K562 (cell line): ENCODE measurements at regions not wholly inside any gene's neighbourhood (a gene's known extent, or its start where the extent isn't known, plus 50 kb on each side); places are given as distances from the start of the nearest gene placed in this dataset.

ENCODE experiments used
- ATAC-seq: fragments of 200-7000 bp; cut with Tn5 transposase; 3 replicates; pipeline ENCODE4 v1.9.1; 2020; ENCODE audit warnings: moderate library complexity
- BruUV-seq: library from RNA; stranded (reverse); fragments of 400-500 nt; replicated peaks from 2 replicates; lab custom pipeline; 2021; lab: Mats Ljungman, UMichigan
- CTCF ChIA-PET: fragments of 300-600 bp; formaldehyde crosslinking; extraction: SDS; loops from one replicate; lab custom pipeline; 2021; ENCODE audit warnings: low intra/inter-chr PET ratio; lab: Yijun Ruan, JAX
- POLR2A ChIA-PET: fragments of 300-600, 350-650 bp; sonication (Branson Sonifier 250); formaldehyde crosslinking; extraction: SDS; loops from one replicate; lab custom pipeline; 2021; ENCODE audit warnings: antibody characterized with exemption, inconsistent platforms; lab: Yijun Ruan, JAX
- DNase-seq, 4 experiments: peaks; one replicate each; pipeline versions ENCODE4 v3.0.0 to v3.0.0-alpha.2; 2011 to 2018; ENCODE audit warnings: low spot score in 3 of 4, mixed read lengths in 3 of 4; ENCODE audit errors: extremely low read depth in 1 of 4
- FAIRE-seq: peaks from 2 replicates; lab custom pipeline; 2011; peaks lifted over from hg19 to GRCh38; lab: Jason Lieb, UNC
- H2AFZ ChIP-seq: 2 replicates; pipeline ENCODE4 v1.6.0; 2011; ENCODE audit warnings: low read depth, low read length, control low read depth, inconsistent platforms
- H3K27ac ChIP-seq: fragments of 200-600 bp; 3 replicates; pipeline ENCODE4 v1.8.0; 2011; ENCODE audit warnings: low read depth, mild to moderate bottlenecking, control low read depth, inconsistent platforms, low read length, moderate library complexity, mixed read lengths; ENCODE audit errors: extremely low read depth
- H3K27me3 ChIP-seq, 2 experiments: fragments of 300-600 bp in 1 of 2; 2 replicates in 1 of 2; 3 replicates in 1 of 2; pipeline versions ENCODE4 v1.6.0 to v1.8.0; 2011; ENCODE audit warnings: inconsistent platforms in 2 of 2, low read length in 2 of 2, mild to moderate bottlenecking in 1 of 2, mixed read lengths in 1 of 2, moderate library complexity in 1 of 2; ENCODE audit not compliant: control insufficient read depth in 2 of 2, insufficient read depth in 2 of 2
- H3K36me3 ChIP-seq: fragments of 300-600 bp; 3 replicates; pipeline ENCODE4 v1.8.0; 2011; ENCODE audit warnings: mild to moderate bottlenecking, low read length, inconsistent platforms; ENCODE audit not compliant: control insufficient read depth, insufficient read depth
- H3K4me1 ChIP-seq, 2 experiments: fragments of 200-600 bp in 1 of 2; replicated peaks in 1 of 2; 2 replicates in 1 of 2; 3 replicates in 1 of 2; pipeline versions ENCODE4 v1.5.1 to v1.8.0; 2011; ENCODE audit warnings: inconsistent platforms in 2 of 2, low read length in 2 of 2, mild to moderate bottlenecking in 1 of 2, mixed read lengths in 1 of 2, moderate library complexity in 1 of 2; ENCODE audit not compliant: control insufficient read depth in 2 of 2, insufficient read depth in 2 of 2
- H3K4me2 ChIP-seq: 2 replicates; pipeline ENCODE4 v1.6.1; 2011; ENCODE audit warnings: low read length, control low read depth, inconsistent platforms, mixed read lengths; ENCODE audit not compliant: insufficient read depth
- H3K4me3 ChIP-seq: fragments of 200-600 bp; sonication (generic), shearing (Covaris generic); 2 replicates; pipeline ENCODE4 v1.5.1; 2016; ENCODE audit warnings: control low read depth, inconsistent platforms
- H3K79me2 ChIP-seq: fragments of 200-600 bp; 3 replicates; pipeline ENCODE4 v1.8.0; 2011; ENCODE audit warnings: low read length, inconsistent platforms; ENCODE audit not compliant: control insufficient read depth, insufficient read depth
- H3K9ac ChIP-seq, 2 experiments: 2 replicates each; pipeline versions ENCODE4 v1.6.0 to v1.6.1; 2011; ENCODE audit warnings: low read depth in 2 of 2, low read length in 2 of 2, control low read depth in 1 of 2, inconsistent platforms in 1 of 2, mild to moderate bottlenecking in 1 of 2, mixed read lengths in 1 of 2; ENCODE audit not compliant: insufficient read depth in 1 of 2
- H3K9me1 ChIP-seq: one replicate; pipeline ENCODE4 v1.6.0; 2011; ENCODE audit warnings: inconsistent platforms, mild to moderate bottlenecking, low read length, moderate library complexity; ENCODE audit not compliant: control insufficient read depth, insufficient read depth
- H3K9me3 ChIP-seq: replicated peaks from 2 replicates; pipeline ENCODE4 v1.5.1; 2011; ENCODE audit warnings: low read depth, low read length, inconsistent platforms; ENCODE audit not compliant: control insufficient read depth, insufficient read depth
- H4K20me1 ChIP-seq: replicated peaks from 2 replicates; pipeline ENCODE4 v1.6.1; 2011; ENCODE audit warnings: low read length, inconsistent platforms, mixed read lengths; ENCODE audit not compliant: control insufficient read depth, insufficient read depth
- BCOR ChIP-seq: fragments of 450-650 bp; IDR thresholded peaks from 2 replicates; pipeline ENCODE4 v1.6.1; 2016
- BMI1 ChIP-seq: fragments of 150-350 bp; IDR thresholded peaks from 2 replicates; pipeline ENCODE4 v1.6.1; 2014; ENCODE audit warnings: low read length
- CEBPG ChIP-seq, 3 experiments: fragments of 200-800 bp in 1 of 3; sonication (Bioruptor generic) in 1 of 3; sonication (generic) in 1 of 3; formaldehyde crosslinking in 1 of 3; IDR thresholded peaks in 2 of 3; conservative IDR thresholded peaks in 1 of 3; 2 replicates each; pipeline versions ENCODE4 v1.6.1 to v1.8.0; 2016 to 2022; ENCODE audit warnings: missing compliant biosample characterization in 2 of 3, missing genetic modification characterization in 2 of 3, mild to moderate bottlenecking in 1 of 3, missing genetic modification reagents in 1 of 3
- HDAC3 ChIP-seq: fragments of 450-650 bp; IDR thresholded peaks from 2 replicates; pipeline ENCODE4 v1.6.1; 2018; ENCODE audit warnings: borderline replicate concordance, mild to moderate bottlenecking, moderate library complexity; ENCODE audit not compliant: partially characterized antibody
- HMG20A ChIP-seq: fragments of 450-650 bp; formaldehyde crosslinking; conservative IDR thresholded peaks from 2 replicates; pipeline ENCODE4 v1.4.0; 2020; ENCODE audit warnings: mild to moderate bottlenecking, mixed read lengths
- KAT2B ChIP-seq: IDR thresholded peaks from one replicate; pipeline ENCODE4 v1.6.1; 2012; ENCODE audit warnings: low read depth, mild to moderate bottlenecking, control low read depth, inconsistent platforms, low read length, moderate library complexity
- TARDBP ChIP-seq: fragments of 450-650 bp; IDR thresholded peaks from 2 replicates; pipeline ENCODE4 v1.6.1; 2016
- ZFP30 ChIP-seq: fragments of 250-450 bp; sonication (Bioruptor Pico); IDR thresholded peaks from 2 replicates; pipeline ENCODE4 v1.8.0; 2022; ENCODE audit warnings: moderate library complexity, mild to moderate bottlenecking, inconsistent platforms, borderline replicate concordance
- ZKSCAN3 ChIP-seq: fragments of 250-450 bp; sonication (Bioruptor Pico); IDR thresholded peaks from 2 replicates; pipeline ENCODE4 v1.4.0; 2020
- ZNF140 ChIP-seq: fragments of 250-450 bp; sonication (Bioruptor Pico); IDR thresholded peaks from 2 replicates; pipeline ENCODE4 v1.8.0; 2021; ENCODE audit warnings: moderate library complexity, mild to moderate bottlenecking, inconsistent platforms
- ZNF707 ChIP-seq: fragments of 250-450 bp; sonication (Bioruptor Pico); conservative IDR thresholded peaks from 2 replicates; pipeline ENCODE4 v1.8.0; 2022; ENCODE audit warnings: inconsistent platforms, mild to moderate bottlenecking, moderate library complexity
- in situ Hi-C: fragments of 300-500 bp; cut with MboI; formaldehyde crosslinking; loops from 4 replicates; pipeline ENCODE4 v1.15.0; 2018; ENCODE audit warnings: inconsistent platforms, mixed read lengths
- intact Hi-C: fragments of 100-400 bp; cut with micrococcal nuclease; formaldehyde crosslinking; loops from 2 replicates; pipeline ENCODE4 v1.14.2; 2022
- TF ChIP-seq, protein P1 (sequence below): fragments of 450-650 bp; formaldehyde crosslinking; IDR thresholded peaks from 2 replicates; pipeline ENCODE4 v1.4.0; 2020; ENCODE audit warnings: mild to moderate bottlenecking, moderate library complexity

DNA sequence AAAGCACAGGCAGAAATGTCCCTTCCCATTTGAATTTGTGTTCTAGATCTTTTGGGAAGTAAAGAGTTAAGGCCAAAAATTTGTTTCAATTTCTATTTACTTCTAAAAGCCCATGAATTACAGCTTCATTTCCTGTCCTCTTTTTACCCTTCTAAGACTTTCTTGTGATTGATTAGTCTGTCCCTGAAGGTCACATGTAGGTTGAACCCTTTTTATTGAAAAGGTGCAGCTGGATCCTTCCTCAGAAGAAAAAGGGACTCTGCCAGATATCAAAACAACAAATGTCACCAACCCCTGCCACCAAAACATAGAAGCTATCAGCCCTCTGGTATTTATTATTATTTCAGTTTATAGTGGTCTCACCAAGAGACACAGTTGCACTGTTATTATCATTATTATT lies 424.9 kb upstream of the DPP6 start:
- in situ Hi-C loops, result no loop called here
- H3K9ac ChIP-seq, result no peak overlapping the region
- no peak for TF ChIP-seq HDAC3
- TF ChIP-seq KAT2B, result no peak
- TF ChIP-seq ZKSCAN3 (CRISPR knock-in tag), result no peak
- no peak for TF ChIP-seq ZNF140 (CRISPR knock-in tag)
- no peak for TF ChIP-seq BCOR
- TF ChIP-seq ZFP30 (CRISPR knock-in tag), result no peak
- no peak for TF ChIP-seq TARDBP
- no peak for TF ChIP-seq CEBPG (CRISPR knock-in tag; IDR thresholded peaks at IDR 0.05)
- TF ChIP-seq CEBPG (tag; conservative IDR thresholded peaks at IDR 0.05 in 1 of 2, IDR thresholded peaks at IDR 0.05 in 1 of 2), result no peak
- no peak for TF ChIP-seq HMG20A (CRISPR knock-in tag)
- TF ChIP-seq ZNF707 (CRISPR knock-in tag), result no peak
- no peak for TF ChIP-seq BMI1
- TF ChIP-seq, protein P1, sequence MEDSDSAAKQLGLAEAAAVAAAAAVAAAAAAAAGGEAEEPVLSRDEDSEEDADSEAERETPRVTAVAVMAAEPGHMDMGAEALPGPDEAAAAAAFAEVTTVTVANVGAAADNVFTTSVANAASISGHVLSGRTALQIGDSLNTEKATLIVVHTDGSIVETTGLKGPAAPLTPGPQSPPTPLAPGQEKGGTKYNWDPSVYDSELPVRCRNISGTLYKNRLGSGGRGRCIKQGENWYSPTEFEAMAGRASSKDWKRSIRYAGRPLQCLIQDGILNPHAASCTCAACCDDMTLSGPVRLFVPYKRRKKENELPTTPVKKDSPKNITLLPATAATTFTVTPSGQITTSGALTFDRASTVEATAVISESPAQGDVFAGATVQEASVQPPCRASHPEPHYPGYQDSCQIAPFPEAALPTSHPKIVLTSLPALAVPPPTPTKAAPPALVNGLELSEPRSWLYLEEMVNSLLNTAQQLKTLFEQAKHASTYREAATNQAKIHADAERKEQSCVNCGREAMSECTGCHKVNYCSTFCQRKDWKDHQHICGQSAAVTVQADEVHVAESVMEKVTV (CRISPR knock-in tag), result no peak
- no peak for ATAC-seq
- intact Hi-C loops, result no loop called here
- no peak overlapping the region for H2AFZ ChIP-seq
- H3K79me2 ChIP-seq, result no peaks in the 10 kb centered on the region
- FAIRE-seq, result no peak
- no TSS peak for BruUV-seq
- H3K27me3 ChIP-seq, result 0 out of 5 replicates have a peak, but pooled peaks cover 0 to 4% of the 10 kb centered on the region in 2 experiments
- H3K27ac ChIP-seq, result no peak overlapping the region
- POLR2A ChIA-PET, result interaction anchor here (1.0 kb wide), 2 partner anchors 12 to 16 kb away, joined by 3 read pairs; no protein-coding TSS in a partner anchor
- H3K4me3 ChIP-seq, result no peak overlapping the region
- H3K36me3 ChIP-seq, result no peaks in the 10 kb centered on the region
- H3K4me2 ChIP-seq, result no peak overlapping the region
- H3K9me3 ChIP-seq, result no peaks in the 10 kb centered on the region
- DNase-seq, result no peak
- CTCF ChIA-PET, result no interaction called here
- H3K4me1 ChIP-seq, result no peaks in the 10 kb centered on the region
- no peaks in the 10 kb centered on the region for H4K20me1 ChIP-seq
- no peaks in the 10 kb centered on the region for H3K9me1 ChIP-seq
